GM12874 (cell line): ENCODE measurements at regions not wholly inside any gene's neighbourhood (a gene's known extent, or its start where the extent isn't known, plus 50 kb on each side); places are given as distances from the start of the nearest gene placed in this dataset.

ENCODE experiments used
- TF ChIP-seq, protein P1 (sequence below): IDR thresholded peaks from 2 replicates; pipeline ENCODE4 v1.5.1; 2011; ENCODE audit warnings: low read depth, mild to moderate bottlenecking, control low read depth, low read length, moderate library complexity; ENCODE audit not compliant: insufficient read depth

DNA sequence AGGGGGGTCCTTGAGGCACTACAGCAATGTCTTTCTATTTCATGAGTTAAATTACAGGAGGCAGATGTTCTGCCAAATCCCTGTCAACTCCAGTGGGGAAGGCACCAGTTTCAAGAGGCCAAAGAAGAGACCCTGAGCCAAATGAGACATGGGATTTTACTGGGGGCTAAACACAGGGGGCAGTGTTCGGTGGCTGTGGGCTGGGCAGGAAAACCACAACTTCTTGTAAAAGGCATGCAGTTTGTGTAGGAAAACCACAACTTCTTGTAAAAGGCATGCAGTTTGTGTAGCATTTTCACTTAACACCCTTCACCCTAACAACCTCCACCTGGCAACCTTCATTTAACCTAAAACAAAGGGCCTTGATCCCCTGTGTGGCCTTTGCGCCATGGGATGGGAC is 61.0 kb downstream of the POLR2M start:
- TF ChIP-seq, protein P1, sequence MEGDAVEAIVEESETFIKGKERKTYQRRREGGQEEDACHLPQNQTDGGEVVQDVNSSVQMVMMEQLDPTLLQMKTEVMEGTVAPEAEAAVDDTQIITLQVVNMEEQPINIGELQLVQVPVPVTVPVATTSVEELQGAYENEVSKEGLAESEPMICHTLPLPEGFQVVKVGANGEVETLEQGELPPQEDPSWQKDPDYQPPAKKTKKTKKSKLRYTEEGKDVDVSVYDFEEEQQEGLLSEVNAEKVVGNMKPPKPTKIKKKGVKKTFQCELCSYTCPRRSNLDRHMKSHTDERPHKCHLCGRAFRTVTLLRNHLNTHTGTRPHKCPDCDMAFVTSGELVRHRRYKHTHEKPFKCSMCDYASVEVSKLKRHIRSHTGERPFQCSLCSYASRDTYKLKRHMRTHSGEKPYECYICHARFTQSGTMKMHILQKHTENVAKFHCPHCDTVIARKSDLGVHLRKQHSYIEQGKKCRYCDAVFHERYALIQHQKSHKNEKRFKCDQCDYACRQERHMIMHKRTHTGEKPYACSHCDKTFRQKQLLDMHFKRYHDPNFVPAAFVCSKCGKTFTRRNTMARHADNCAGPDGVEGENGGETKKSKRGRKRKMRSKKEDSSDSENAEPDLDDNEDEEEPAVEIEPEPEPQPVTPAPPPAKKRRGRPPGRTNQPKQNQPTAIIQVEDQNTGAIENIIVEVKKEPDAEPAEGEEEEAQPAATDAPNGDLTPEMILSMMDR, result no peak

DNA sequence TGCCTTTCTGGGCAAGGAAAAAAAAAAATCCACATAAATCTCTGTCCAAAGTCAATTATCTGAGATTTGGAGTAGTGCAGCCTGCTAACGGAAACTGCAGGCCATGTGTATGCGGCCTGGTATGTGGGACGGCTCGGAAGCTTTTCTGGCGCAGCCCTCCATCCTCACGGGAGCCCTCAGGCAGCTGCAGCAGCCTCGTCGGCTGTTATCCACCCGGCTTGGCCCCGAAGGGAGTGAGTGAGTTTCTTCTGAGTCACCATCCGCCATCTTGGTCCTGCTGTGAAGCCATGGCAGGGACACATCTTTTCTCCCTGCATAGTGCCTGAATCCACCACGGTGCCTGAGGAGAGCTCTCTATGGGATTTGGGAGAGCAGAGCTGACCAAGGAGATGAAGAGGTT is 62.8 kb downstream of the POLR2M start:
- TF ChIP-seq, protein P1, result no peak

DNA sequence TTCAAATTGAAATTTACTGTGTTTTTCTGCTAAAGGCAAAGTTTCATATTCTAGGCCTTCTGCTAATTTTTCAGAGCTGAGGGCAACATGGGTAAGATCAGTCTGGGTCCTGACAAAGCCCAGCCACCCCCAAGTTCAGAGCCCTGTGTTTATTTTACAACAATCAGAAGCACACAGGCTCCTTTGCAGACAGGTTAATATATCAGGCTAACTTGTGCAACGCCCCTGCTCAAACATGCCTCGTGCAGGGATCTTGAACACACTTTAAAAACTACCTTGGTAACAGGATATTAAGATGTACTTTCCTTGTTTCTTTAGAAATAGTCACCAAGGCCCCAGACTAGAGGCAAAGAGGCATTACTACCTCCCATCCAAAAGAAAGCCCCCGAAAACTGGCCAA is 64.0 kb downstream of the POLR2M start:
- TF ChIP-seq, protein P1, result no peak

DNA sequence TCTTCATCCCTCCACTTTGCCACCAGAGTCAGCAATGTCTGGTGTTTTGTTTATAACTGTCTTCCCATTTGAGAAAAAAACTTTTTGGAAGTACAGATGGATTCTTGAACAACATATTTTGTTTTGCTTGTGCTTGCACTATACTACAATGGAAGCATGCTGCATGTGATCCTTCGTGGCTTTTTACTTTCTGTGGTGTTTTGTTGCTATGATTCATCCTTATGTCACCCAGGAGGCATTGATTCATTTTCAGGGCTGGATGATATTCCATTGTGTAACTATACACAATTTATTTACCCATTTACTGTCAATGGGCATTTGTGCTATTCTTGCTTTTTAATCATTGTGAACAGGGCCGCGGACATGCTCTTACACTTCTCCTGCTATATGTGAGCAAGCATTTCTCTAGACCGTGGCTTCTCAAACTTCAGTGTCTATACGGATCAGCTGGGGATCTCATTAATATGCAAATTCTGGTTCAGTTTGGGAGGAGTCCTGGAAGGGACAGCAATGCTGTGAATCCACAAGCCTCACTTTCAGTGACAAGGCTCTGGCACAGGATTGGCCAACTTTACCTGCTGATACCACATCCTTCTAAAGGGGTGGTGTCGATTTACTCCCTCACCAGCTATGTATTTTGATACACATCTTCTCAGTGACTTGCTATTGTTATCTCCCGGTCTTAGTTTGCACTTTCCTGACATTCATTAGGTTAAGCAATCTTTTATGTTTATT is 65.9 kb downstream of the POLR2M start:
- TF ChIP-seq, protein P1, result no peak

DNA sequence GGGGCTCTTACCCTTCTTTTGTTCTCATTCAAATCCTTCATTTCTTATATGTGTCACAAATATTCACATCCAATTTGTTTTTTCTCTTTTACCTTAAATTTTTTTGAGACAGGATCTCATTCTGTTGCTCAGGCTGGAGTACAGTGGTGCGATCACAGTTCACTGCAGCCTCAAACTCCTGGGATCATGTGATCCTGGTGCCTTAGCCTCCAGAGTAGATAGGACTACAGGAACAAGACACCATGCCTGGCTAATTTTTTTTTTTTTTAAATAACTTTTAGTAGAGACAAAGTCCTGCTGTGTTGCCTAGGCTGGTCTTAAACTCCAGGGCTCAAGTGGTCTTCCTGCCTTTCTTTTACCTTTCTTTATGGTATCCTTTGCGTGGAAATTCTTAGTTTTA is 66.5 kb downstream of the POLR2M start:
- TF ChIP-seq, protein P1, result no peak

DNA sequence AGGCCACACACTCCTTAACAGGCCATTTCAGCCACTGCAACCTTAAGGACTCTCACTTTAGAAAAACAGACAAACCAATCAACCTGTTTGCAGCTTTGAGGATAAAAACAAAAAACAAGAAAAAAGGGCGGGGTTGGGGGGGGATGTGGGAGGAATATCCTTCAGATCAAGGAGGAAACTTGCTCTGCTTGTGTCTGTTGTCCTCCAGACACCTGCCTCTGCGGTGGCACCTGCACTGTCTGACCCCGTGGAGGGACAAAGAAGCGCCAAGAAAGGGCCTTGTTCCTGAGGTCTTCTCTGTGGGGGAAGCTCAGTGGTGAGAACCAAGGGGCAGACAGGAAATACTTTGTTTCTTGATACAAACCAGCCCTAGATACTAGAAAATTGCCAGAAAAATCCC is 70.5 kb downstream of the POLR2M start:
- TF ChIP-seq, protein P1, result no peak

DNA sequence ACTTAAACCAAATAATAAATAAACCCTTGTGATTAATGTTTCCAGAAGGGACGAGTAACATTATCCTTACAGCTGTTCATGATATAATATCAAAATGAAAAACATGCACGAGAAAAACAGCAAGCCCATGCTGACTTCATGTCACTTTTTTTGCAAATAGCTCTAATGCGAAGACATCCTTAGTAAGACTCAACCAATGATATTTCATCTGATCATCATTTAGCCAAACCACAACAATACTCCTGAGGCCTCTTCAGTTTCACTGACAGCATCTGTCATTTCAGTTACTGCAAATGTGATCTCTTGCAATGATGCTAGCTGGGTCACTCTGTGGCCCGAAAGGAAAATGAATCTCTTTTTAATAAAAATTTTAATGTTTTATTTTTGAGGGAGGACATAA is 74.0 kb downstream of the POLR2M start:
- TF ChIP-seq, protein P1, result no peak

DNA sequence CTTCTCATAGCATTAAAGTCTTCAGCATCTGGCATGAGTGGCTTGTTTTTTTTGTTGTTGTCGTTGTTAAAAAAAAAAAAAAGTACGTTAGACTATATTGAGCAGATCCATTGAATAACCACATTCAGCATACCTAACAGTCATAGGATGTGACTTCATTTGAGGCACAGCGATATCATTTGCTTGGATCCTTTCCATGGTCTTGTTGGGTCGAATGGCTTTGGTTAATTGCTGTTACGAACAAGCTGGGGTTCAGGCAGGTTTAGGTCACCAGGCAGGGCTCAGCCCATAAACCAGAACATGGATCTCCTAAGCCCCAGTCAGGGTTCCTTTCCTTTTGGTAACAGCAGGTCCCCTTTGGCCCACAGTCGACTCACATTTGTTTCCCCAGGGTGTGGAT is 76.2 kb downstream of the POLR2M start:
- TF ChIP-seq, protein P1, result no peak
